ENCODE measurements at regions not wholly inside any gene's neighbourhood (a gene's known extent, or its start where the extent isn't known, plus 50 kb on each side); places are given as distances from the start of the nearest gene placed in this dataset.
A peak's percentile ranks its signal among the peaks of the same experiment; 100 is the strongest.

GRCh38 chr10:36351159-36351558, 709.1 kb upstream of the FZD8 start:
- DNase-seq (ENCODE audit: low spot score) (no peak), ATAC-seq (ENCODE audit: low read depth) (no peak)
- no peak overlapping the region for H3K4me3 ChIP-seq (ENCODE audit: severe bottlenecking)
- H3K27me3 ChIP-seq (ENCODE audit: insufficient read depth, poor library complexity, severe bottlenecking), result no peaks in the 10 kb centered on the region
- H3K36me3 ChIP-seq (ENCODE audit: low read depth), result no peaks in the 10 kb centered on the region
- no peaks in the 10 kb centered on the region for H3K4me1 ChIP-seq (ENCODE audit: insufficient read depth, poor library complexity, severe bottlenecking)
- no peaks in the 10 kb centered on the region for H3K9me3 ChIP-seq (ENCODE audit: severe bottlenecking)
- TF ChIP-seq CTCF (IDR thresholded peaks at IDR 0.05; ENCODE audit: poor library complexity, severe bottlenecking), result no peak
- no peak overlapping the region for H3K27ac ChIP-seq (ENCODE audit: poor library complexity, severe bottlenecking)

GRCh38 chr10:36349445-36350078, 707.5 kb upstream of the FZD8 start:
- no peaks in the 10 kb centered on the region for H3K9me3 ChIP-seq (ENCODE audit: severe bottlenecking)
- DNase-seq (ENCODE audit: low spot score) (no peak), ATAC-seq (ENCODE audit: low read depth) (peak; percentile 29; the same call in 2 of the 3 replicates)
- H3K27ac ChIP-seq (ENCODE audit: poor library complexity, severe bottlenecking), result no peak overlapping the region
- H3K36me3 ChIP-seq (ENCODE audit: low read depth), result no peaks in the 10 kb centered on the region
- H3K4me1 ChIP-seq (ENCODE audit: insufficient read depth, poor library complexity, severe bottlenecking), result peaks cover 2% of the 10 kb centered on the region
- H3K4me3 ChIP-seq (ENCODE audit: severe bottlenecking), result no peak overlapping the region
- H3K27me3 ChIP-seq (ENCODE audit: insufficient read depth, poor library complexity, severe bottlenecking), result no peaks in the 10 kb centered on the region
- TF ChIP-seq CTCF (IDR thresholded peaks at IDR 0.05; ENCODE audit: poor library complexity, severe bottlenecking), result no peak

- H3K27ac ChIP-seq (ENCODE audit: poor library complexity, severe bottlenecking), result no peak overlapping the region
- H3K27me3 ChIP-seq (ENCODE audit: insufficient read depth, poor library complexity, severe bottlenecking), result no peaks in the 10 kb centered on the region
- no peak for TF ChIP-seq CTCF (IDR thresholded peaks at IDR 0.05; ENCODE audit: poor library complexity, severe bottlenecking)
- ATAC-seq (ENCODE audit: low read depth) (no peak), DNase-seq (ENCODE audit: low spot score) (no peak)
- no peak overlapping the region for H3K4me3 ChIP-seq (ENCODE audit: severe bottlenecking)
- H3K36me3 ChIP-seq (ENCODE audit: low read depth), result no peaks in the 10 kb centered on the region
- no peaks in the 10 kb centered on the region for H3K9me3 ChIP-seq (ENCODE audit: severe bottlenecking)
- H3K4me1 ChIP-seq (ENCODE audit: insufficient read depth, poor library complexity, severe bottlenecking), result peaks cover 5% of the 10 kb centered on the region
Observed at GRCh38 chr10:36345807-36346206, 703.7 kb upstream of the FZD8 start.

GRCh38 chr10:36345175-36345533, 703.1 kb upstream of the FZD8 start:
- no peaks in the 10 kb centered on the region for H3K9me3 ChIP-seq (ENCODE audit: severe bottlenecking)
- H3K36me3 ChIP-seq (ENCODE audit: low read depth), result no peaks in the 10 kb centered on the region
- no peak for DNase-seq (ENCODE audit: low spot score)
- H3K27me3 ChIP-seq (ENCODE audit: insufficient read depth, poor library complexity, severe bottlenecking), result no peaks in the 10 kb centered on the region
- no peak overlapping the region for H3K27ac ChIP-seq (ENCODE audit: poor library complexity, severe bottlenecking)
- no peak overlapping the region for H3K4me3 ChIP-seq (ENCODE audit: severe bottlenecking)
- ATAC-seq (ENCODE audit: low read depth), result no peak
- TF ChIP-seq CTCF (IDR thresholded peaks at IDR 0.05; ENCODE audit: poor library complexity, severe bottlenecking), result no peak
- peaks cover 5% of the 10 kb centered on the region for H3K4me1 ChIP-seq (ENCODE audit: insufficient read depth, poor library complexity, severe bottlenecking)
